ENCODE measurements at regions not wholly inside any gene's neighbourhood (a gene's known extent, or its start where the extent isn't known, plus 50 kb on each side); places are given as distances from the start of the nearest gene placed in this dataset.

GRCh38 chr1:34363447-34363846, 186.7 kb downstream of the C1orf94 start:
- intact Hi-C loops (cut with DNase I): no loop called here
- Histone ChIP-seq H3K9me3 (peaks cover 0 to 3% (median 0%) of the 10 kb centered on the region in 11 donors), H3K36me3 (no peaks in the 10 kb centered on the region), H3K4me1 (no peaks in the 10 kb centered on the region), H3K27me3 (peaks cover 0 to 37% (median 12%) of the 10 kb centered on the region in 7 donors), H3K4me3 (no peak overlapping the region), H3K27ac (no peak overlapping the region)
- ATAC-seq: no peak
- no peak for DNase-seq
- no peak for TF ChIP-seq CTCF (IDR thresholded peaks at IDR 0.05)

- H3K9me3 ChIP-seq: peaks cover 0 to 3% (median 0%) of the 10 kb centered on the region in 11 donors
- 63 to 75% methylated on average over 4 of the region's 4 CpGs for WGBS, 2 donors
- ATAC-seq (no peak), DNase-seq (no peak)
- peaks cover 0 to 32% (median 10%) of the 10 kb centered on the region in 7 donors for H3K27me3 ChIP-seq
- intact Hi-C loops (cut with DNase I): no loop called here
- H3K4me1 ChIP-seq: no peaks in the 10 kb centered on the region
- no peak for TF ChIP-seq CTCF (IDR thresholded peaks at IDR 0.05)
- H3K4me3 ChIP-seq: no peak overlapping the region
- no peaks in the 10 kb centered on the region for H3K36me3 ChIP-seq
- no peak overlapping the region for H3K27ac ChIP-seq
Measured at GRCh38 chr1:34363915-34364314, 187.2 kb downstream of the C1orf94 start.

GRCh38 chr1:34364376-34364775, 187.7 kb downstream of the C1orf94 start:
- H3K36me3 ChIP-seq: no peaks in the 10 kb centered on the region
- H3K4me3 ChIP-seq: no peak overlapping the region
- no peaks in the 10 kb centered on the region for H3K4me1 ChIP-seq
- no peak overlapping the region for H3K27ac ChIP-seq
- DNase-seq: no peak
- WGBS, 2 donors: 84 to 85% methylated on average over 4 of the region's 4 CpGs
- peaks cover 0 to 3% (median 0%) of the 10 kb centered on the region in 11 donors for H3K9me3 ChIP-seq
- no peak for ATAC-seq
- intact Hi-C loops (cut with DNase I): no loop called here
- TF ChIP-seq CTCF (IDR thresholded peaks at IDR 0.05): no peak
- H3K27me3 ChIP-seq: peaks cover 0 to 28% (median 10%) of the 10 kb centered on the region in 7 donors

- ATAC-seq (no peak), DNase-seq (no peak)
- 41 to 45% methylated on average over 1 of the region's 1 CpG for WGBS, 2 donors
- Histone ChIP-seq H3K36me3 (no peaks in the 10 kb centered on the region), H3K27ac (no peak overlapping the region), H3K9me3 (peaks cover 0 to 3% (median 0%) of the 10 kb centered on the region in 11 donors), H3K27me3 (peaks cover 0 to 24% (median 11%) of the 10 kb centered on the region in 7 donors), H3K4me3 (no peak overlapping the region), H3K4me1 (no peaks in the 10 kb centered on the region)
- no peak for TF ChIP-seq CTCF (IDR thresholded peaks at IDR 0.05)
- intact Hi-C loops (cut with DNase I): no loop called here
Measured at GRCh38 chr1:34365295-34365694, 188.6 kb downstream of the C1orf94 start.
